Prostate gland (tissue), 2 donors: ENCODE measurements at regions not wholly inside any gene's neighbourhood (a gene's known extent, or its start where the extent isn't known, plus 50 kb on each side); places are given as distances from the start of the nearest gene placed in this dataset.

ENCODE experiments used
- CTCF ChIP-seq, 4 experiments: fragments of 200-600 bp in 2 of 4; fragments of 450-650 bp in 2 of 4; sonication (generic) in 2 of 4; IDR thresholded peaks; 1 replicate in 3 of 4; 2 replicates in 1 of 4; pipeline ENCODE4 v1.5.1; 2016 to 2019; ENCODE audit warnings: antibody characterized with exemption in 4 of 4, mild to moderate bottlenecking in 2 of 4, moderate library complexity in 2 of 4
- POLR2A ChIP-seq: fragments of 450-650 bp; IDR thresholded peaks from one replicate; pipeline ENCODE4 v1.6.1; 2016; ENCODE audit warnings: antibody characterized with exemption, mild to moderate bottlenecking
- POLR2AphosphoS5 ChIP-seq: sonication (generic); formaldehyde crosslinking; IDR thresholded peaks from one replicate; pipeline ENCODE4 v1.6.1; 2017; ENCODE audit warnings: antibody characterized with exemption

- TF ChIP-seq POLR2A (no peak), CTCF (IDR thresholded peaks at IDR 0.05) (no peak), POLR2AphosphoS5 (no peak)
Observed at GRCh38 chr4:45648846-45649245, 475.0 kb downstream of the GABRG1 start.
